ENCODE measurements at regions not wholly inside any gene's neighbourhood (a gene's known extent, or its start where the extent isn't known, plus 50 kb on each side); places are given as distances from the start of the nearest gene placed in this dataset.

GRCh38 chr15:39455471-39455991, 125.3 kb upstream of the THBS1 start:
- ChIA-PET CTCF (ENCODE audit: partially characterized antibody) (interaction anchor here (0.6 to 1.7 kb wide), 3 partner anchors 10 to 756 kb away, joined by 3 read pairs; no protein-coding TSS in a partner anchor), POLR2A (ENCODE audit: partially characterized antibody) (no interaction called here)
- DNase-seq (ENCODE audit: low read depth in 1 of 2, low spot score in 2 of 2): no peak
- TF ChIP-seq MAFK (IDR thresholded peaks at IDR 0.05; ENCODE audit: low read depth, low read length) (0 out of 2 replicates have a peak, but pooled peaks have one; percentile 4), RBBP5 (IDR thresholded peaks at IDR 0.05; ENCODE audit: borderline replicate concordance, low read depth, low read length) (no peak), ZNF274 (IDR thresholded peaks at IDR 0.05; ENCODE audit: borderline replicate concordance, extremely low read depth, low read length) (no peak), KDM1A (IDR thresholded peaks at IDR 0.05; ENCODE audit: borderline replicate concordance, low read length) (no peak), SRF (IDR thresholded peaks at IDR 0.05; ENCODE audit: low read depth, low read length) (no peak)
- H3K79me2 ChIP-seq (ENCODE audit: control insufficient read depth in 1 of 2, insufficient read depth in 2 of 2, low read length in 2 of 2): no peaks in the 10 kb centered on the region
- H3K4me1 ChIP-seq (replicated peaks in 1 of 4; ENCODE audit: control insufficient read depth in 3 of 4, insufficient read depth in 4 of 4, low read length in 3 of 4): no peaks in the 10 kb centered on the region
- no peak overlapping the region for H2BK12ac ChIP-seq (ENCODE audit: low read depth, low read length)
- no peak for FAIRE-seq
- H2BK20ac ChIP-seq (ENCODE audit: low read length): no peak overlapping the region
- no peak overlapping the region for H3K23ac ChIP-seq (ENCODE audit: insufficient read length)
- H2BK5ac ChIP-seq (ENCODE audit: low read depth, low read length): no peak overlapping the region
- H3K56ac ChIP-seq (replicated peaks; ENCODE audit: insufficient read length, low read depth, low read length): no peak overlapping the region
- no peak overlapping the region for H3K4me3 ChIP-seq (ENCODE audit: extremely low read depth in 1 of 4, insufficient read depth in 2 of 4, low read depth in 3 of 4, low read length in 4 of 4)
- no peak overlapping the region for H2BK120ac ChIP-seq (replicated peaks; ENCODE audit: low read depth, low read length)
- no peaks in the 10 kb centered on the region for H3K36me3 ChIP-seq (ENCODE audit: control insufficient read depth in 2 of 4, insufficient read depth in 4 of 4, low read length in 3 of 4)
- H3K27ac ChIP-seq (ENCODE audit: low read depth, low read length): no peak overlapping the region
- no peaks in the 10 kb centered on the region for H4K20me1 ChIP-seq (replicated peaks in 1 of 2; ENCODE audit: control insufficient read depth in 1 of 2, insufficient read depth in 2 of 2, low read length in 2 of 2)
- H2BK15ac ChIP-seq (ENCODE audit: low read length): no peak overlapping the region
- WGBS, 2 experiments (ENCODE audit: extremely low coverage in 1 of 2, insufficient coverage in 1 of 2, insufficient read length in 1 of 2, insufficient replicate concordance in 2 of 2, low coverage in 1 of 2, low lambda C conversion rate in 2 of 2, missing lambda C conversion rate in 1 of 2): 88% methylated on average over 5 of the region's 5 CpGs; no CpG with 5 or more reads in 1 of the 2 experiments
- peaks cover 0 to 2% of the 10 kb centered on the region in 2 experiments; a peak in 1 of 4 replicates for H3K9me3 ChIP-seq (ENCODE audit: insufficient read depth in 2 of 2, low read depth in 1 of 2, low read length in 1 of 2)
- no peaks in the 10 kb centered on the region for H3K23me2 ChIP-seq (ENCODE audit: low read depth, low read length)
- no peak overlapping the region for H2AK5ac ChIP-seq (ENCODE audit: low read depth, low read length)
- no peaks in the 10 kb centered on the region for H3K27me3 ChIP-seq (replicated peaks in 1 of 4; ENCODE audit: control insufficient read depth in 3 of 4, extremely low read depth in 1 of 4, insufficient read depth in 3 of 4, low read length in 3 of 4)
- no peak overlapping the region for H4K5ac ChIP-seq (ENCODE audit: insufficient read length, low read depth, low read length)
- no peaks in the 10 kb centered on the region for H3K79me1 ChIP-seq (ENCODE audit: low read depth, low read length)
- no peak overlapping the region for H3K18ac ChIP-seq (ENCODE audit: extremely low read depth, low read length)
- H3K4me2 ChIP-seq (ENCODE audit: insufficient read depth in 1 of 2, low read depth in 2 of 2, low read length in 2 of 2): no peak overlapping the region
- no peak overlapping the region for H3K14ac ChIP-seq (ENCODE audit: insufficient read length)
- no peak overlapping the region for H4K8ac ChIP-seq (ENCODE audit: extremely low read depth, insufficient read depth, low read length)
- H4K91ac ChIP-seq (replicated peaks; ENCODE audit: insufficient read length, low read length): no peak overlapping the region
- no peak overlapping the region for H2AFZ ChIP-seq (ENCODE audit: low read length)
- H3K9ac ChIP-seq (replicated peaks in 1 of 4; ENCODE audit: extremely low read depth in 1 of 4, low read depth in 3 of 4, low read length in 3 of 4): no peak overlapping the region
- no peak overlapping the region for H3K4ac ChIP-seq (replicated peaks; ENCODE audit: insufficient read length, low read depth, low read length)
